ENCODE measurements at regions not wholly inside any gene's neighbourhood (a gene's known extent, or its start where the extent isn't known, plus 50 kb on each side); places are given as distances from the start of the nearest gene placed in this dataset.
A peak's percentile ranks its signal among the peaks of the same experiment; 100 is the strongest.

DNA sequence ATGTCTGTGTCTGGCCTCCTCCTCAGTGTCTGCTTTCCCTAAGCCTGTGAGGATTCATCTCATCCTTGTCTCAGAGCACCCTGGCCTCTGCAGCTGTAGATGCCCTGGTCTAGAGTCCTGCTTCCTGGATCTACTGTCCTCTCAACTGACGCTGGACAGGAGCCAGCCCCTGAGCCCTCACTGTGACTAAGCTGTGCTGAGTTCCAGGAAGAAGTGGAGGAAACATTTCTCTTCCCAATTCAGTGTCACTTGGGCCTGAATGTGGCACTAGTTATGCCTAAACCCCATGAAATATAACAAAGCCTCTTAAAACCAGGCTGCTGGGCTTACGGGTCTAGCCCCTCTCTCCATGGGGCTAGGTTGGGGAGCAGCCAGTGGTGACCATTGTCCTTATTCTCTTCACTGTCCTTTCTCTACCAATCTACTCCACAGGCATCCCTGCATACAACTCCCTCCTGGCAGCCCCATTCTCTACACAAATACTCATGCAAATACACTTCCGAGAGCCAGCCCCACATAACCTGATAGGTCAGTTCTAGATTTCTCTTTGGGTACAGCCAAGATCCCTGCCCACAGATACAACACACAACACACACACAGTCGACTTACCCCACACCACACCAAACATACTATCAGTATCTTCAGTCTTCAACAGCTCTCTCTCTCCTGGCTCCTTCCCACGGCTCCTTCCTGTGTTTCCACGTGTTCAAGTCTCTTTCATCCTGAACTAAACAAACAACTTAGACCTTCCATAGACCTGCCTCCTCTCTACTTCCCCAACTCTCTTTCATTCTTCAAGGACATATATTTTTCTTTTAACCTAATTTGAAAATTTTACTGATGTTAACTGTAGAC lies 220.8 kb downstream of the SNX18 start:
- Histone ChIP-seq H3K27ac (peak overlapping the region in 3 of 5 donors; percentile 28 to 72 (median 54)), H3K27me3 (no peaks in the 10 kb centered on the region), H3K36me3 (no peaks in the 10 kb centered on the region), H3K9me3 (no peaks in the 10 kb centered on the region), H3K4me3 (no peak overlapping the region), H3K4me1 (peaks cover 5 to 24% (median 10%) of the 10 kb centered on the region in 4 donors)
- 28 to 57% (median 44%) methylated on average over 6 of the region's 6 CpGs for whole genome bisulfite sequencing, 5 donors
- DNase-seq: peak; percentile 49 to 77
- intact Hi-C loops (cut with DNase I; ENCODE audit: low total_unique reads): no loop called here
- TF ChIP-seq EP300 (IDR thresholded peaks at IDR 0.05) (no peak), POLR2A (IDR thresholded peaks at IDR 0.05) (no peak), POLR2AphosphoS5 (IDR thresholded peaks at IDR 0.05) (peak in 1 of 3 donors; percentile 26)
- TF ChIP-seq, protein P1, sequence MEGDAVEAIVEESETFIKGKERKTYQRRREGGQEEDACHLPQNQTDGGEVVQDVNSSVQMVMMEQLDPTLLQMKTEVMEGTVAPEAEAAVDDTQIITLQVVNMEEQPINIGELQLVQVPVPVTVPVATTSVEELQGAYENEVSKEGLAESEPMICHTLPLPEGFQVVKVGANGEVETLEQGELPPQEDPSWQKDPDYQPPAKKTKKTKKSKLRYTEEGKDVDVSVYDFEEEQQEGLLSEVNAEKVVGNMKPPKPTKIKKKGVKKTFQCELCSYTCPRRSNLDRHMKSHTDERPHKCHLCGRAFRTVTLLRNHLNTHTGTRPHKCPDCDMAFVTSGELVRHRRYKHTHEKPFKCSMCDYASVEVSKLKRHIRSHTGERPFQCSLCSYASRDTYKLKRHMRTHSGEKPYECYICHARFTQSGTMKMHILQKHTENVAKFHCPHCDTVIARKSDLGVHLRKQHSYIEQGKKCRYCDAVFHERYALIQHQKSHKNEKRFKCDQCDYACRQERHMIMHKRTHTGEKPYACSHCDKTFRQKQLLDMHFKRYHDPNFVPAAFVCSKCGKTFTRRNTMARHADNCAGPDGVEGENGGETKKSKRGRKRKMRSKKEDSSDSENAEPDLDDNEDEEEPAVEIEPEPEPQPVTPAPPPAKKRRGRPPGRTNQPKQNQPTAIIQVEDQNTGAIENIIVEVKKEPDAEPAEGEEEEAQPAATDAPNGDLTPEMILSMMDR (IDR thresholded peaks at IDR 0.05): no peak

DNA sequence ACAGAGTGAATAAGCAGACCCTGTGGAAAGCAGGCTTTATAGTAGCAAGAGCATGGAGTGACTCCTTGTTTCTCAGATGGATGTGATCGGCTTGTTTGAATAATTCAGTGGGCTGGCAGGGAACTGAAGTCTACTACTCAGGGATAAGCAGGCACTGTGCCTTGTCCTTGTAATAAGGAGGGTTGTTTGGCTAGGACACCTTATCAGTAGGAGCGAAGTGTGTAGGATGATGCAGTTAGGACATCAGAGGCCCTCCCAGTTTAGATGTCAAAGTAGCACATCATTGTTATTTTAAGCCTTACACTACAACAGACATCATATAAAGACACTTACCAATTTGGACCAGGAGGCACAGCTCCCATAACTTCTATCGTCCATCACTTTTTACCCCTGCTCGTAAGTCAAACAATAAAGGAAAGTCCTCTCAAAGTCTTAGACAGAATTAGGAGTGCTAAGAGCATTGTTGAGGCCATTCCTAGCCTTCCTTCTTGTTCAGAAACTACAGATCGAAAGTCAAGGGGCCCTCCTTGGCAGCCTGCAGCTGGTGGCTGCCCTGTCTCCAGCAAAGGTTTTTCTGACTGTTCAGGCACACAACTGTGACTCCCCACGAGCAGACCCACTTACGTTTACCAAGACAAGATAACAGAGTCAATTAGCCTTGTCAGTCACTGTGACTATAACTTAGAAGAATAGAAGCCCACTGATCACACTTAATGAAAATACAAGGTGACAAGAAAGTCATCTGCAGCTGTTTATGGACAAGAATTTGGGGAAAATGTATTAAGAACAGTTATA lies 218.6 kb downstream of the SNX18 start:
- 80 to 90% (median 83%) methylated on average over 7 of the region's 7 CpGs for WGBS, 5 donors
- TF ChIP-seq EP300 (IDR thresholded peaks at IDR 0.05) (no peak), POLR2AphosphoS5 (IDR thresholded peaks at IDR 0.05) (no peak), POLR2A (IDR thresholded peaks at IDR 0.05) (no peak)
- TF ChIP-seq, protein P1 (IDR thresholded peaks at IDR 0.05): no peak
- no peak overlapping the region for H3K27ac ChIP-seq
- no peaks in the 10 kb centered on the region for H3K9me3 ChIP-seq
- H3K4me1 ChIP-seq: peaks cover 0 to 10% (median under 1%) of the 10 kb centered on the region in 4 donors
- H3K27me3 ChIP-seq: no peaks in the 10 kb centered on the region
- H3K4me3 ChIP-seq: no peak overlapping the region
- intact Hi-C loops (cut with DNase I; ENCODE audit: low total_unique reads): no loop called here
- H3K36me3 ChIP-seq: no peaks in the 10 kb centered on the region
- DNase-seq: no peak

DNA sequence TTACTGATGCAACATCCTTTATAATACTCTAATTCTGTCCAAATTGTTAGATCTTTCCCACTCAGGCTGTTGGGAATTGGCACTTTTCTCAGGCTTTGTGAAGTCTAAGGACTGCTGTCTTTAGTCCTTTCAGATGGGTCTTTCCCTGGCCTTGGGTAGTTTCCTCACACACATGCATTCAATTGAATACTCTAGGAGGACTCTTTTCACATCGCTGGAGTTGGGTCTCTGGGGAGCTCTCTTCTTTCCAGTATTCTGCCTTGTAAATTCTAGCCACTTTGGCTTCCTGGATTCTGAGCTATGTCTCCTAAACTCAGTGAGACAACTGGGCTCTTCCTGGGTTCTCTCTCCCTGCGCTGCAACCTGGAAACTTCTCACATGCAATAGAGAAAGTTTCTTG lies 215.5 kb downstream of the SNX18 start:
- Histone ChIP-seq H3K27ac (no peak overlapping the region), H3K4me1 (peaks cover 0 to 10% (median 3%) of the 10 kb centered on the region in 4 donors), H3K9me3 (no peaks in the 10 kb centered on the region), H3K36me3 (no peaks in the 10 kb centered on the region), H3K4me3 (no peak overlapping the region), H3K27me3 (no peaks in the 10 kb centered on the region)
- no peak for TF ChIP-seq POLR2AphosphoS5 (IDR thresholded peaks at IDR 0.05)
- TF ChIP-seq, protein P1 (IDR thresholded peaks at IDR 0.05): no peak
- TF ChIP-seq EP300 (IDR thresholded peaks at IDR 0.05): no peak
- no peak for TF ChIP-seq POLR2A (IDR thresholded peaks at IDR 0.05)
- intact Hi-C loops (cut with DNase I; ENCODE audit: low total_unique reads): no loop called here
- WGBS, 5 donors: 48 to 100% (median 50%) methylated on average over 1 to 2 of the region's 2 CpGs
- DNase-seq: no peak

DNA sequence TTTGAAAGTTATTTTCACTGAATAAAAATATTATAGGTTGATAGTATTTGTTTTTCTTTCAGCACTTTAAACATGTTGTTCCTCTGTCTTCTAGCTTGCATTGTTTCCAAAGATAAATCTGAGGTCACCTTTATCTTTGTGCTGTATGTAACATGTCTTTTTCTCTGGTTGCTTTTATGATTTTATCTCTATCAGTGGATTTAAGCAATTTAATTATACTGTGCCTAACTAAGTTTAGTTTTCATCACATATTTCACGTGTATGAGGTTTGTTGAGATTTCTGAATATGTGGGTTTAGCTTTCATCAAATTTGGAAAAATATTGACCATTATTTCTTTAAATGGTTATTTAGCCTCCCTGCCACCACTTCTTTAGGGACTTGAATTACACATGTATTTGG lies 214.5 kb downstream of the SNX18 start:
- intact Hi-C loops (cut with DNase I; ENCODE audit: low total_unique reads): no loop called here
- WGBS, 5 donors: 72 to 92% (median 88%) methylated on average over 1 of the region's 1 CpG
- TF ChIP-seq EP300 (IDR thresholded peaks at IDR 0.05) (no peak), POLR2AphosphoS5 (IDR thresholded peaks at IDR 0.05) (no peak), POLR2A (IDR thresholded peaks at IDR 0.05) (no peak)
- TF ChIP-seq, protein P1 (IDR thresholded peaks at IDR 0.05): no peak
- no peaks in the 10 kb centered on the region for H3K27me3 ChIP-seq
- no peak overlapping the region for H3K27ac ChIP-seq
- no peak overlapping the region for H3K4me3 ChIP-seq
- H3K4me1 ChIP-seq: peaks cover 0 to 10% (median 3%) of the 10 kb centered on the region in 4 donors
- H3K36me3 ChIP-seq: no peaks in the 10 kb centered on the region
- DNase-seq: no peak
- no peaks in the 10 kb centered on the region for H3K9me3 ChIP-seq

Measured in stomach (tissue), 8 donors.